Testis (tissue), 2 donors: ENCODE measurements at regions not wholly inside any gene's neighbourhood (a gene's known extent, or its start where the extent isn't known, plus 50 kb on each side); places are given as distances from the start of the nearest gene placed in this dataset.

Experiments
- DNase-seq: peaks from one replicate; pipeline ENCODE4 v3.0.0-alpha.2; 2019
- H3K27ac ChIP-seq, 2 donors: fragments of 200-600 bp; sonication (generic); one replicate each; pipeline ENCODE4 v1.5.1; 2019
- H3K27me3 ChIP-seq: fragments of 200-600 bp; sonication (generic); one replicate; pipeline ENCODE4 v1.5.1; 2019
- H3K36me3 ChIP-seq: fragments of 200-600 bp; sonication (generic); one replicate; pipeline ENCODE4 v1.5.1; 2017; ENCODE audit warnings: low read depth; ENCODE audit errors: missing control alignments
- H3K4me1 ChIP-seq: fragments of 200-600 bp; sonication (generic); one replicate; pipeline ENCODE4 v1.5.1; 2019
- H3K4me3 ChIP-seq, 2 donors: fragments of 200-600 bp; sonication (generic); one replicate each; pipeline ENCODE4 v1.5.1; 2017 to 2019
- H3K9me3 ChIP-seq: fragments of 200-600 bp; sonication (generic); one replicate; pipeline ENCODE4 v1.5.1; 2017
- POLR2A ChIP-seq: fragments of 450-650 bp; IDR thresholded peaks from one replicate; pipeline ENCODE4 v1.6.1; 2017; ENCODE audit warnings: antibody characterized with exemption, mild to moderate bottlenecking, moderate library complexity
- WGBS, 2 donors: methylation state at CpG; one replicate each; pipeline ENCODE4 v1.1.5; 2018; 5-methylcytosine and 5-hydroxymethylcytosine counted together
- intact Hi-C: fragments of 100-400 bp; cut with DNase I; formaldehyde crosslinking; loops from one replicate; pipeline ENCODE4 v1.15.1; 2023; ENCODE audit warnings: low total_unique reads
- TF ChIP-seq, protein P1 (sequence below), 3 experiments: fragments of 450-650 bp in 2 of 3; fragments of 200-600 bp in 1 of 3; sonication (generic) in 1 of 3; IDR thresholded peaks; one replicate each; pipeline ENCODE4 v1.5.1; 2016 to 2019; ENCODE audit warnings: antibody characterized with exemption in 3 of 3, mild to moderate bottlenecking in 2 of 3, moderate library complexity in 1 of 3

DNA sequence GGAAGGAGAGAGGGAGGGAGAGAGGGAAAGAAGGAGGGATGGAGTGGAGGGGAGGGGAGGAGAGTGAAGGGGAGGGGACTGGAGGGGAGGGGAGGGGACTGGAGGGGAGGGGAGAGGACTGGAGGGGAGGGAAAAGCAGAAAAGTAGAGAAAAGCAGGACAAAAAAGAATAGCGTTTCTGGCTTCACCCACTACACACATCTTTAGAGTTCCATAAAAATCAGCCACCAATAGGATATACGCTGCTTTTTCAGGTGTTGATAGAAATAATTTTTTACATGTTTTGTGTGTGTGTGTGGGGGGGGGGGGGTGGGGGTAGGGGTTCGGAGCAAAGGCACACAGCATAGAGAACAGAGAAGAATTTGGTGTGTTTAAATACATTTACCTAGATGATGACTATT, 1259.1 kb downstream of the EPHA7 start:
- no peaks in the 10 kb centered on the region for H3K27me3 ChIP-seq
- TF ChIP-seq, protein P1, sequence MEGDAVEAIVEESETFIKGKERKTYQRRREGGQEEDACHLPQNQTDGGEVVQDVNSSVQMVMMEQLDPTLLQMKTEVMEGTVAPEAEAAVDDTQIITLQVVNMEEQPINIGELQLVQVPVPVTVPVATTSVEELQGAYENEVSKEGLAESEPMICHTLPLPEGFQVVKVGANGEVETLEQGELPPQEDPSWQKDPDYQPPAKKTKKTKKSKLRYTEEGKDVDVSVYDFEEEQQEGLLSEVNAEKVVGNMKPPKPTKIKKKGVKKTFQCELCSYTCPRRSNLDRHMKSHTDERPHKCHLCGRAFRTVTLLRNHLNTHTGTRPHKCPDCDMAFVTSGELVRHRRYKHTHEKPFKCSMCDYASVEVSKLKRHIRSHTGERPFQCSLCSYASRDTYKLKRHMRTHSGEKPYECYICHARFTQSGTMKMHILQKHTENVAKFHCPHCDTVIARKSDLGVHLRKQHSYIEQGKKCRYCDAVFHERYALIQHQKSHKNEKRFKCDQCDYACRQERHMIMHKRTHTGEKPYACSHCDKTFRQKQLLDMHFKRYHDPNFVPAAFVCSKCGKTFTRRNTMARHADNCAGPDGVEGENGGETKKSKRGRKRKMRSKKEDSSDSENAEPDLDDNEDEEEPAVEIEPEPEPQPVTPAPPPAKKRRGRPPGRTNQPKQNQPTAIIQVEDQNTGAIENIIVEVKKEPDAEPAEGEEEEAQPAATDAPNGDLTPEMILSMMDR (IDR thresholded peaks at IDR 0.05), result no peak
- TF ChIP-seq POLR2A, result no peak

DNA sequence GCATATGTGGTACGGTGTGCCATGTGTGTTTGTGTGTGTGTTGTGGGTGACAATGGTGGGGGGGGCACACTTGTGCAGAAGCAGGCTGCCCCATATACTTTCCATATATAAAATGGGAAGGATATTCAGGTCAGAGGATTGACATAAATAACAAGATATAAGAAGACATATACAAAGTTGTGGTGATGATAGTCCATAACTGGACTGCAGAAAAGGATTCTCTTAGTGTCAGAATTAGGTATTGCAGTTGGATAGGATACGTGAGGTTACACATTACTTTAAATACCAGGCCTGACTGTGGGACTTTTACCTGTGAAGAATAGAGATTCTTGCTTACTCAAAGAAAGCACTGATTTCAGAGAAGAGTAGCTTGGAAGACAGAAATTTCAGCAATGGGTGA, 1260.3 kb downstream of the EPHA7 start:
- H3K27ac ChIP-seq, result no peak overlapping the region
- TF ChIP-seq, protein P1 (IDR thresholded peaks at IDR 0.05), result no peak
- no peak for TF ChIP-seq POLR2A
- no peaks in the 10 kb centered on the region for H3K27me3 ChIP-seq
- 86 to 96% methylated on average over 2 of the region's 2 CpGs for WGBS, 2 donors
- no peaks in the 10 kb centered on the region for H3K36me3 ChIP-seq
- intact Hi-C loops, result no loop called here
- no peak overlapping the region for H3K4me3 ChIP-seq
- H3K9me3 ChIP-seq, result no peaks in the 10 kb centered on the region
- DNase-seq, result no peak
- H3K4me1 ChIP-seq, result no peaks in the 10 kb centered on the region

More for the DNA sequence above, 1259.1 kb downstream of the EPHA7 start:
- DNase-seq, result no peak
- no peak overlapping the region for H3K4me3 ChIP-seq
- intact Hi-C loops, result no loop called here
- H3K27ac ChIP-seq, result no peak overlapping the region
- H3K9me3 ChIP-seq, result no peaks in the 10 kb centered on the region
- 91 to 95% methylated on average over 3 of the region's 3 CpGs for WGBS, 2 donors
- no peaks in the 10 kb centered on the region for H3K4me1 ChIP-seq
- no peaks in the 10 kb centered on the region for H3K36me3 ChIP-seq

DNA sequence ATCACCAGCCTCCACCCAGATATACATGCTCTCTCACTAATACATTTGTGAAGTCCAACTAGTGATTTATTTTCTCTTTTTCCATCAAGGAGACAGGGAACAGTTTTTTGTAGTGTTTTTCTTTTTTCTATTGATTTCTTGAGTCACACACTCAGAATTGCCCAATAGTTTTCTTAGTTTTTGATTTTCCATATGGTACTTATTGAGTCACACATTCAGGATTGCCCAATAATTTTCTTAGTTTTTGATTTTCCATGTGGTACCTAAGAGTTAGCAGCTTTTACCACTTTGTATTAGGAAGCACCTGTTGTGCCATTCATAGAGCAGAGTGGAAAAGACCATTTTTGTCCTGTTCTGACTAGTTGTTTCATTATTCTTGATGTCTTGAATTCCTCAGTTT, 1268.8 kb downstream of the EPHA7 start:
- Histone ChIP-seq H3K4me3 (no peak overlapping the region), H3K4me1 (no peaks in the 10 kb centered on the region), H3K27me3 (no peaks in the 10 kb centered on the region), H3K36me3 (no peaks in the 10 kb centered on the region), H3K27ac (no peak overlapping the region), H3K9me3 (no peaks in the 10 kb centered on the region)
- DNase-seq, result no peak
- no peak for TF ChIP-seq POLR2A
- TF ChIP-seq, protein P1 (IDR thresholded peaks at IDR 0.05), result no peak
- intact Hi-C loops, result no loop called here

DNA sequence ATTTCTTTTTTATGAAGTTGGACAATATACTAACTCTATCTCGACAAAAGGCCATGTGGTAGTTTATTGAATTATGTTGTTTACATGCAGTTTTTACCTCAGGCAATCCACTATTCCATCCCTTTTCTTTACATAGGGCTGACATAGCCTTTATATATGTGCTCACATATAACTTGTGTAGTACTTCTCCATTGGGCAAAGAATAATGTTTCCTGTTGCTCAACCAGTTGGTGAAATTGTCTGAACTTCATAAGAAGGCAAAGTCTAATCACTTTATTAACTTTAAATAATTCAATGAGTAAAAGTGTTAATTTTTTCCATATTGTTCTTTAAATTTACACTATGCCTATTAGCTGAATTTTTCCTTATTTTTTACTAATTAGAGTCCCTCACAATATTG, 1272.1 kb downstream of the EPHA7 start:
- intact Hi-C loops, result no loop called here
- WGBS, 2 donors, result 89 to 94% methylated on average over 1 of the region's 1 CpG
- H3K4me3 ChIP-seq, result no peak overlapping the region
- no peak for DNase-seq
- H3K27ac ChIP-seq, result no peak overlapping the region
- no peaks in the 10 kb centered on the region for H3K4me1 ChIP-seq
- no peaks in the 10 kb centered on the region for H3K36me3 ChIP-seq
- TF ChIP-seq POLR2A, result no peak
- TF ChIP-seq, protein P1 (IDR thresholded peaks at IDR 0.05), result no peak
- H3K27me3 ChIP-seq, result no peaks in the 10 kb centered on the region
- H3K9me3 ChIP-seq, result no peaks in the 10 kb centered on the region

DNA sequence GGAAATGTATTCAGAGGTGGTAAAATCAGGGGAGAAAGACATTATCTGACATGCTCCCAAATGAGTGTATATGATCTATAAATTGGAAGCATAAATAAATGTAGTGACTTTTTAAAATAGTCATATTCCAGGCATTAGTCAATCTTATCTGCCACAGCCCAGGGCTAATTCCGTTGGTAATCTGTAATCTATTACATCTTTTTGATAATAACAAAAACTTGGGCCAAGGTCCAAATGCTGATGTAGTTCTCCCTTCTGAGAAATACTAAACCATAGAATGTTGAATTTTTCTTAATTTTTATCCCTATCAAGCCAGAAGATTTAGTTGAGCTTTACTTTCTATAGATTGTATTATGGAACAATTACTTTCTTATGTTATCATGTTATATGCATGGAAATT, 1279.8 kb downstream of the EPHA7 start:
- H3K27ac ChIP-seq, result no peak overlapping the region
- TF ChIP-seq, protein P1 (IDR thresholded peaks at IDR 0.05), result no peak
- TF ChIP-seq POLR2A, result no peak

More for the DNA sequence above, 1279.8 kb downstream of the EPHA7 start:
- no peaks in the 10 kb centered on the region for H3K27me3 ChIP-seq
- intact Hi-C loops, result no loop called here
- WGBS, 2 donors, result 33 to 48% methylated on average over 1 of the region's 1 CpG
- DNase-seq, result no peak
- no peaks in the 10 kb centered on the region for H3K36me3 ChIP-seq
- H3K9me3 ChIP-seq, result no peaks in the 10 kb centered on the region
- H3K4me3 ChIP-seq, result no peak overlapping the region
- no peaks in the 10 kb centered on the region for H3K4me1 ChIP-seq
